Right lobe of liver (tissue), 4 donors: ENCODE measurements at regions not wholly inside any gene's neighbourhood (a gene's known extent, or its start where the extent isn't known, plus 50 kb on each side); places are given as distances from the start of the nearest gene placed in this dataset.

ENCODE experiments used
- POLR2A ChIP-seq: fragments of 450-650 bp; IDR thresholded peaks from one replicate; pipeline ENCODE4 v1.6.1; 2017; ENCODE audit warnings: antibody characterized with exemption, mild to moderate bottlenecking
- TF ChIP-seq, protein P1 (sequence below), 4 donors: fragments of 200-600 bp in 3 of 4; fragments of 450-650 bp in 1 of 4; IDR thresholded peaks; one replicate each; pipeline versions ENCODE4 v1.5.1 to v1.8.0; 2016 to 2022; ENCODE audit warnings: antibody characterized with exemption in 4 of 4, mild to moderate bottlenecking in 2 of 4
- donor health status: DM: no; HTN: no; CAD: no.
- donor health status: DM: no; HTN: no; CAD: no.
- donor health status: DM: no; HTN: yes; CAD: no.

DNA sequence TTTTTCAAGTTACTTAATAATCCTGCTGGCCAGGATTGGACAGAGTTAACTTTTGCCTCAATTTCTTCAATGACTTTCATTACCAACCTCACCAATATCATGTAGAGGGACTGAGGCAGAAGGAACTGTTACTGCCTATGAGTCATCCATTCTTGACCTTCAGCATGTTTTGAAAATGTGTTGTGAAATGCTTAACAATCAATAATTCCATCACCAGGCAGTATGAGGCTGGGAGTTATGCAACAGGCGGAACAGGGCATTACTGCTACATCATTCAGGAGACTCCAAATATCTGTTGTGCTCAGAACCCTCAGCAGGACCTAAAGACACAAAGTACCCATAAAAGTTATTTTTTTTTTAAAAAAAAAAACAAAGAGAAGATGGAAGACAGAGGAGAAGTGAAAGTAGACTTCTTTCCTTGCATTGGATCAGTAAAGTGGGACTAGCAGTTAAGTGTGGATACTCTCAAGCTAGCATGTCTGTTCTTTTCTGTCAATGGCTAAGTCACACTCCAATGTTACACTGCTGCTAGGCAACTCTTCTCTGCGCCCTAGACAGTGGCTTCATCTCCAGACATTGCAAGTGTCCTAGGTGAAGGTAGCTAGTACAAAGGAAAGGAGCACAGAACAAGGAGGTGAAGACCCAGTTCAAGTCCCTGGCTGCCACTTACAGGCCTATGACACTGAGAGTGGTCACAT is 184.9 kb upstream of the LPP start:
- TF ChIP-seq, protein P1, sequence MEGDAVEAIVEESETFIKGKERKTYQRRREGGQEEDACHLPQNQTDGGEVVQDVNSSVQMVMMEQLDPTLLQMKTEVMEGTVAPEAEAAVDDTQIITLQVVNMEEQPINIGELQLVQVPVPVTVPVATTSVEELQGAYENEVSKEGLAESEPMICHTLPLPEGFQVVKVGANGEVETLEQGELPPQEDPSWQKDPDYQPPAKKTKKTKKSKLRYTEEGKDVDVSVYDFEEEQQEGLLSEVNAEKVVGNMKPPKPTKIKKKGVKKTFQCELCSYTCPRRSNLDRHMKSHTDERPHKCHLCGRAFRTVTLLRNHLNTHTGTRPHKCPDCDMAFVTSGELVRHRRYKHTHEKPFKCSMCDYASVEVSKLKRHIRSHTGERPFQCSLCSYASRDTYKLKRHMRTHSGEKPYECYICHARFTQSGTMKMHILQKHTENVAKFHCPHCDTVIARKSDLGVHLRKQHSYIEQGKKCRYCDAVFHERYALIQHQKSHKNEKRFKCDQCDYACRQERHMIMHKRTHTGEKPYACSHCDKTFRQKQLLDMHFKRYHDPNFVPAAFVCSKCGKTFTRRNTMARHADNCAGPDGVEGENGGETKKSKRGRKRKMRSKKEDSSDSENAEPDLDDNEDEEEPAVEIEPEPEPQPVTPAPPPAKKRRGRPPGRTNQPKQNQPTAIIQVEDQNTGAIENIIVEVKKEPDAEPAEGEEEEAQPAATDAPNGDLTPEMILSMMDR (IDR thresholded peaks at IDR 0.05) = no peak
- no peak for TF ChIP-seq POLR2A
